ENCODE measurements at regions not wholly inside any gene's neighbourhood (a gene's known extent, or its start where the extent isn't known, plus 50 kb on each side); places are given as distances from the start of the nearest gene placed in this dataset.
A peak's percentile ranks its signal among the peaks of the same experiment; 100 is the strongest.

- no peak overlapping the region for H3K4me3 ChIP-seq (ENCODE audit: low read length)
- TF ChIP-seq CTCF (IDR thresholded peaks at IDR 0.05; ENCODE audit: insufficient read depth, low read depth, low read length, missing control alignments), result no peak
- no peak for DNase-seq (ENCODE audit: low read depth)
Measured at GRCh38 chr2:172181840-172182239, 79.1 kb upstream of the DLX2 start.

- no peak for TF ChIP-seq CTCF (IDR thresholded peaks at IDR 0.05; ENCODE audit: insufficient read depth, low read depth, low read length, missing control alignments)
- DNase-seq (ENCODE audit: low read depth), result no peak
- H3K4me3 ChIP-seq (ENCODE audit: low read length), result no peak overlapping the region
Measured at GRCh38 chr2:172182624-172183023, 79.9 kb upstream of the DLX2 start.

DNA sequence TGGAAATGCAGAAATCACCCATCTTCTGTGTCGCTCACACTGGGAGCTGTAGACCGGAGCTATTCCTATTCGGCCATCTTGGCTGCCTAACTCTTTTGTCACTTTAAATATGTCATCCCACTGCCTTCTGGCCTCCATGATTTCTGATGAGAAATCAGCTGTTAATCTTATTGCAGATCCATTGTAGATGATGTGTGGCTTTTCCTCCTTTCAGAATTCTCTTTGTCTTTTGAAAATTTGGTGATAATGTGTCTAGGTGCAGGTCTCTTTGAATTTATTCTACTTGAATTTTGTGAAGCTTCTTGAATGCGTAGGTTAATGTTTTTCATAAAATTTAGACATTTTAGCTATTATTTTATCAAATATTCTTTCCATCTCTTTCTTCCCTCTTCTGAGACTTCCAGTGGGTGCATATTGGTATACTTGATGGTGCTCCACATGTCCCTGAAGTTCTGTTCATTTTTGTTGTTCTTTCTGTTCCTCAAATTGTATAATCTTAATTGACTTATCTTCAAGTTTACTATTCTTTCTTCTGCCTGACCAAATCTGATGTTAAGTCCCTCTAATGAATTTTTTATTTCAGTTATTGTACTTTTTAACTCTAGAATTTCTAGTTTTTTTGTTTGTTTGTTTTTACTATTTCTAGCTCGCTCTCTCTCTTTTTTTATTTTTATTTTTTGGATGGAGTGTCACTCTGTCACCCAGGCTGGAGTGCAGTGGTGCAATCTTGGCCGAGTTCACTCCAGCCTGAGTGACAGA lies 90.8 kb upstream of the DLX2 start:
- no peak for DNase-seq (ENCODE audit: low read depth)
- H3K4me3 ChIP-seq (ENCODE audit: low read length), result no peak overlapping the region
- no peak for TF ChIP-seq CTCF (IDR thresholded peaks at IDR 0.05; ENCODE audit: insufficient read depth, low read depth, low read length, missing control alignments)

DNA sequence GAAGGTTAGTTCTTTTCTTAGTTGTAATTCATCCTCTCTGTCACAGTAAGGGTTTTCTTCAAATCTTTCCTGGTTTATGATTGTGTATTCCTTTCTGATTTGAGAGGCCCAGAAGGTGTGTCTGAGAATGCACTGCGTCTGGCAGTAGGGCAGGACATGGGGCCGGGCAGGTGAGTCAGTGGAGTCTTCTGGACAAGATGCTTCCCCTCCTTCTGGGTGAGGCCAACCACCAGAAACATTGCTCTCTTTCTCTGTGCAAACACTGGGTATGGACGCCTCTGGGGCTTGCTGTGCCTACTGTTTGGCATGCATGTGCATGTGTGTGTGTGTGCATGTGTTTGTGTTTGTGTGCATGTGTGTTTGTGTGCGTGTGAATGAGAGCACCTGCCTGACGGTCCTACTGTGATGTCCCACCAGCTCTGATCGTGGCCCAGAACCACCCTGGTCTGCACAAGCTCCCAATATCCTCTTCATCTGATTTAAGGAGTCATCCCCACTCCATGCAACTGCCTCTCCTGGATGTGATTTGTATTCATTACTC lies 93.2 kb upstream of the DLX2 start:
- no peak overlapping the region for H3K4me3 ChIP-seq (ENCODE audit: low read length)
- TF ChIP-seq CTCF (IDR thresholded peaks at IDR 0.05; ENCODE audit: insufficient read depth, low read depth, low read length, missing control alignments), result no peak
- peak; percentile 94 for DNase-seq (ENCODE audit: low read depth)

- peak; percentile 36 for TF ChIP-seq CTCF (IDR thresholded peaks at IDR 0.05; ENCODE audit: insufficient read depth, low read depth, low read length, missing control alignments)
- H3K4me3 ChIP-seq (ENCODE audit: low read length), result peak overlapping the region; percentile 2
- peak; percentile 100 for DNase-seq (ENCODE audit: low read depth)
Measured at GRCh38 chr2:172196768-172197431, 94.2 kb upstream of the DLX2 start.

DNA sequence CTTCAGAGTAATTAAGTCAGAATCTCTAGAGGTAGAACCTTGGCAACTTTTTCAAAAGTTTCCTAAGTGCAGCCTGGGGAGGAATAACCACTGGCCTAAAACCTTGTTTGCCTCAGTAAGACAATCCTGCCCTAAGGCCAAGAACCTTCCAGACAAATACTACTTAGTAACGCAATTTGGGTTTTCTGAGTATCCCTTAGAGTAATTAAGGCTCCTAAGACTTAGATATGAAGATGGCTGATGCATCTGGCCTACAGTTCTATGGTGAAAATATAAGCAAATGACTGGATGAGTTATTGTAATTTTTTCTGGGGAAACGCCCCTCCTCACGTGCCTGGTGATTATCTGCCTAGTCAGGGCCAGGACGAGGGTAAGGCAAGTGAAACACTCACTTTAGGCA lies 95.7 kb upstream of the DLX2 start:
- H3K4me3 ChIP-seq (ENCODE audit: low read length), result no peak overlapping the region
- no peak for TF ChIP-seq CTCF (IDR thresholded peaks at IDR 0.05; ENCODE audit: insufficient read depth, low read depth, low read length, missing control alignments)

More for the DNA sequence above, 95.7 kb upstream of the DLX2 start:
- DNase-seq (ENCODE audit: low read depth), result no peak
